AG20443 (cell line): ENCODE measurements at regions not wholly inside any gene's neighbourhood (a gene's known extent, or its start where the extent isn't known, plus 50 kb on each side); places are given as distances from the start of the nearest gene placed in this dataset.

Experiments used
- DNase-seq: peaks from one replicate; pipeline ENCODE4 v3.0.0; 2012; ENCODE audit warnings: low spot score, mixed read lengths

- no peak for DNase-seq
These were observed 612.9 kb upstream of the DAB2 start for GRCh38 chr5:40037713-40038112.

GRCh38 chr5:40034441-40034840 is 609.7 kb upstream of the DAB2 start:
- no peak for DNase-seq

DNA sequence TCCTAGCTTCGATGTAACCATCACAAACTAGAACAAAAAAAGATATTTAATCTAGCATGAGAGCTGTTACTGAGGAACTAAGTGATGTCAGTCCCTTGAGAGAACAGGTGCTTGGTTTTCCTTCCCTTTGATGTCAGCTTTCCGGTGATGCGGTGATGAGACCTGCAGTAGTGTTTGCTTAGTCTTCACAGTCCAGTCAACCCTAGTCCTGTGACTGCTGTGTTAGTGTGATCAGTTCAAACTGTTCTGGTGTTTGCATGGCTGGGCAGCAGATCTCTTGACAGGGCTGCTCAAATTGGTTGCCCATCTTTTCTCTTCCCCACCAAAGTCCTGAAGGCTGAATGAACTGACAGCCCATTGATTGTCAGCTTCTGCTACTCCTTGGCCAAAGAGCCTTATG is 608.6 kb upstream of the DAB2 start:
- DNase-seq = no peak

GRCh38 chr5:40033009-40033408 is 608.2 kb upstream of the DAB2 start:
- DNase-seq = no peak

- DNase-seq = no peak
These were observed 605.9 kb upstream of the DAB2 start for GRCh38 chr5:40030661-40031060.

GRCh38 chr5:40029711-40030495 is 605.1 kb upstream of the DAB2 start:
- DNase-seq = no peak

GRCh38 chr5:40027400-40027799 is 602.6 kb upstream of the DAB2 start:
- no peak for DNase-seq

GRCh38 chr5:40025586-40025985 is 600.8 kb upstream of the DAB2 start:
- no peak for DNase-seq

GRCh38 chr5:40022057-40022456 is 597.3 kb upstream of the DAB2 start:
- no peak for DNase-seq

GRCh38 chr5:40021007-40021406 is 596.2 kb upstream of the DAB2 start:
- DNase-seq = no peak

- no peak for DNase-seq
These were observed 593.1 kb upstream of the DAB2 start for GRCh38 chr5:40017918-40018317.

DNA sequence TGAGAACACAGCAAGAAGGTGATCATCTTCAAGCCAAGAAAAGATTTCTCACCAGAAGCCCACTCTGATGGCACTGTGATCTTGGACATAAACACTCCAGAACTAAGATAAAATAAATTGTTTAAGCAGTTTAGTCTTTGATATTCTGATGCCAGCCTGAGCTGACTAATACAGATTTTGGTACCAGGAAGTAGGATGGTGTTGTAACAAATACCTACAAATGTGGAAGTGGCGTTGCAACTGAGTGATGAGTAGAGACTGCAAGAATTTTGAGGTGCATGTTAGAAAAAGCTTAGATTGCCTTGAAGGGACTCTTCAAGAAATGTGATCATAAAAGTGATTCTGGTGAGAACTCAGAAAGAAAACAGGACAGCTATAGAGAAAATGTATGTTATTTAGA is 592.4 kb upstream of the DAB2 start:
- no peak for DNase-seq

- DNase-seq = no peak
These were observed 585.7 kb upstream of the DAB2 start for GRCh38 chr5:40010436-40010835.

DNA sequence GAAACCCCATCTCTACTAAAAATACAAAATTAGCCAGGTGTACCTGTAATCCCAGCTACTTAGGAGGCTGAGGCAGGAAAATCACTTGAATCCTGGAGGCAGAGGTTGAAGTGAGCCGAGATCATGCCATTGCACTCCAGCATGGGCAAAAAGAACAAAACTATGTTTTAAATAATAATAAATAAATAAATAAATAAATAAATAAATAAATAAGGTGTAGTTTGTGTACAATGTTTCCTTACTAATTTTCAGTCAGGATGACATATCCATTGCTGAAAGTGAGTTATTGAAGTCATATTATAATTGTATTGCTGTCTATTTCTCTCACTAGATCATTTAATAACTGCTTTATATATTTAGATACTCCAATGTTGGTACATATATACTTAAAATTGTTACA is 581.5 kb upstream of the DAB2 start:
- no peak for DNase-seq

GRCh38 chr5:40001796-40002195 is 577.0 kb upstream of the DAB2 start:
- no peak for DNase-seq

GRCh38 chr5:39998518-39998917 is 573.7 kb upstream of the DAB2 start:
- DNase-seq = peak; percentile 7

GRCh38 chr5:39995990-39996389 is 571.2 kb upstream of the DAB2 start:
- no peak for DNase-seq

GRCh38 chr5:39992617-39993202 is 567.9 kb upstream of the DAB2 start:
- no peak for DNase-seq

GRCh38 chr5:39986614-39987013 is 561.8 kb upstream of the DAB2 start:
- no peak for DNase-seq

DNA sequence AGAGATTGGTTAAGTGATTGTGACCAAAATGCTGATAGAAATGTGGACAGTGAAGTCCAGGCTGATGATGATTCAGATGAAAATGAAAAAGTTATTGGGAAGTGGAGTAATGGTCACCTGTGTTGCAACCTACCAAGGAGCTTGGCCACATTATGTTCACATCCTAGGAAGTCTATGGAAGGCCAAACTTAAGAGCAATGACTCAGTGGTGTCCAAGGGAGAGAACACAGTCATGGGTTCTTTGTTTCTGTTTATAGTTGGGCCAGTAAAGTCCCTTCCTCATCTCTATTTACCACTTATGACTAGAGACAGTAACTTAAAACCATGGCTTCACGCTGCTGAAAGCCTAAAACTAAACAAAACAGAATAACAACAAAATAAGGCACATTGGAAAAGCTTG is 555.3 kb upstream of the DAB2 start:
- no peak for DNase-seq

DNA sequence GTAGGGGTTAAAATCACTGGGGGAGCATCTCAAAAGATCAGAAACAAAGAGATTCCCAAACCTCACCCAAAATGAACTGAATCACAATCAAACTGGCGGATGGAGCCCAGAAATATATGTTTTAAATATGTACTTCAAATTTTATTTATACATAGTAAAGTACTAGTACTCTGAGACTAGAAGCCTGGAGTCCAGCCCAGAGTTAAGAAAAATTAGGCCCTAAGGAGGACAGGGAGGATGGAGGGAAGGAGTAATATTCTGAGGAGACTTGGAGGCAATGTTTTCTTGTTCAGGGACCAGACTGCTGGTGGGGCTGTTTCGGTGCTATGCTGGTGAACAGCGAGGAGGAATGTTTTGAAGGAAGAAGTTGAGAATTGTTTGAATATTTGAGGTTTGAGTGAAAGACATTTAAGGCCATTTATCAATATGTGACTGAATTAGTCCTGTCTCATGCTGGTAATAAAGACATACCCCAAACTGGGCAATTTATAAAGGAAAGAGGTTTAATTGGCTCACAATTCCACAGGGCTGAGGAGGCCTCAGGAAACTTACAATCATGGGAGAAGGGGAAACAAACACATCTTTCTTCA is 552.4 kb upstream of the DAB2 start:
- DNase-seq = peak; percentile 6

GRCh38 chr5:39970117-39970798 is 545.5 kb upstream of the DAB2 start:
- no peak for DNase-seq

GRCh38 chr5:39968381-39968780 is 543.6 kb upstream of the DAB2 start:
- no peak for DNase-seq
